Loucy (cell line): ENCODE measurements at regions not wholly inside any gene's neighbourhood (a gene's known extent, or its start where the extent isn't known, plus 50 kb on each side); places are given as distances from the start of the nearest gene placed in this dataset.

ENCODE experiments used
- H2AFZ ChIP-seq: fragments of 200-600 bp; sonication (generic); 2 replicates; pipeline ENCODE4 v1.6.0; 2016; ENCODE audit warnings: antibody characterized with exemption, mild to moderate bottlenecking, low read length, moderate library complexity
- H3F3A ChIP-seq: fragments of 200-600 bp; 2 replicates; pipeline ENCODE4 v1.6.0; 2016; ENCODE audit warnings: antibody characterized with exemption, low read depth, mild to moderate bottlenecking
- H3K27me3 ChIP-seq: fragments of 200-600 bp; sonication (generic); 2 replicates; pipeline ENCODE4 v1.6.1; 2014; ENCODE audit warnings: low read length, mild to moderate bottlenecking; ENCODE audit not compliant: insufficient read depth, poor library complexity, severe bottlenecking
- H3K36me3 ChIP-seq: fragments of 200-600 bp; sonication (generic); 2 replicates; pipeline ENCODE4 v1.6.1; 2016; ENCODE audit warnings: low read length; ENCODE audit not compliant: insufficient read depth
- H3K4me1 ChIP-seq: fragments of 200-600 bp; sonication (generic); 2 replicates; pipeline ENCODE4 v1.5.1; 2014; ENCODE audit warnings: low read length, mild to moderate bottlenecking; ENCODE audit not compliant: insufficient read depth, poor library complexity, severe bottlenecking
- H3K4me2 ChIP-seq: fragments of 200-600 bp; sonication (generic); 2 replicates; pipeline ENCODE4 v1.6.0; 2014; ENCODE audit warnings: antibody characterized with exemption, low read length, low read depth, mild to moderate bottlenecking; ENCODE audit not compliant: poor library complexity, severe bottlenecking
- H3K4me3 ChIP-seq: fragments of 200-600 bp; sonication (generic); 2 replicates; pipeline ENCODE4 v1.5.1; 2014; ENCODE audit warnings: low read length, mild to moderate bottlenecking, mixed read lengths; ENCODE audit not compliant: poor library complexity, severe bottlenecking
- H3K79me2 ChIP-seq: fragments of 200-600 bp; sonication (generic); 2 replicates; pipeline ENCODE4 v1.6.1; 2014; ENCODE audit warnings: low read length; ENCODE audit not compliant: insufficient read depth
- H3K9ac ChIP-seq: fragments of 200-600 bp; sonication (generic); 2 replicates; pipeline ENCODE4 v1.6.0; 2014; ENCODE audit warnings: mild to moderate bottlenecking, low read depth, low read length, moderate library complexity; ENCODE audit not compliant: poor library complexity, severe bottlenecking
- H3K9me2 ChIP-seq: fragments of 200-600 bp; sonication (generic); replicated peaks from 2 replicates; pipeline ENCODE4 v1.6.1; 2016; ENCODE audit warnings: low read depth, low read length, mixed read lengths
- H3K9me3 ChIP-seq: fragments of 200-600 bp; sonication (generic); 2 replicates; pipeline ENCODE4 v1.6.1; 2014; ENCODE audit warnings: mild to moderate bottlenecking, antibody characterized with exemption, low read length, low read depth; ENCODE audit not compliant: insufficient read depth
- H4K20me1 ChIP-seq: fragments of 200-600 bp; sonication (generic); 2 replicates; pipeline ENCODE4 v1.6.0; 2014; ENCODE audit warnings: antibody characterized with exemption, low read length, mild to moderate bottlenecking; ENCODE audit not compliant: insufficient read depth, poor library complexity, severe bottlenecking
- EZH2phosphoT487 ChIP-seq: fragments of 200-600 bp; IDR thresholded peaks from 2 replicates; pipeline ENCODE4 v1.6.1; 2018; ENCODE audit warnings: antibody characterized with exemption, mild to moderate bottlenecking, moderate library complexity, borderline replicate concordance
- TF ChIP-seq, protein P1 (sequence below): fragments of 200-600 bp; sonication (generic); conservative IDR thresholded peaks from 2 replicates; pipeline ENCODE4 v1.5.1; 2014; ENCODE audit warnings: mild to moderate bottlenecking, antibody characterized with exemption, low read length

DNA sequence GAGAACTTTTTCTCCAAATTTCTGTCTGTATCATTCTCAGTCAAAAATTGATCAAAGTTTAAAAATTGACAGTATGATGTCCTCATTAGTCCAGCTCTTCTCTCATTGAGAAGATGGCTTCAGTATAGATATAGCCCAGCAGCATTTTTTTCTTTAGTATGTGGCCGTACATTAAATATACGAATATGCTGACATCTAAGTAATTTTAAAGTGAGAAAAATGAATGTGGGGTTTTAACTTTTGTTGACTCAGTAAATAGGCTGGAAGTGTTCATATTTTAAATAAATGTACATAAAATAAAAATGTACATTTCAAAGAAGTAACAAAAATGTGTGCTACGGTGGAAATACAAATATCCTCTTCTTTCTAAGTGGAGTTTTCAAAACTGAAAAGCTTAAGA lies 123.5 kb upstream of the PKN2 start:
- H4K20me1 ChIP-seq: no peaks in the 10 kb centered on the region
- H3K27me3 ChIP-seq: no peaks in the 10 kb centered on the region
- H3F3A ChIP-seq: no peaks in the 10 kb centered on the region
- no peak overlapping the region for H2AFZ ChIP-seq
- no peaks in the 10 kb centered on the region for H3K79me2 ChIP-seq
- no peak for TF ChIP-seq EZH2phosphoT487
- TF ChIP-seq, protein P1, sequence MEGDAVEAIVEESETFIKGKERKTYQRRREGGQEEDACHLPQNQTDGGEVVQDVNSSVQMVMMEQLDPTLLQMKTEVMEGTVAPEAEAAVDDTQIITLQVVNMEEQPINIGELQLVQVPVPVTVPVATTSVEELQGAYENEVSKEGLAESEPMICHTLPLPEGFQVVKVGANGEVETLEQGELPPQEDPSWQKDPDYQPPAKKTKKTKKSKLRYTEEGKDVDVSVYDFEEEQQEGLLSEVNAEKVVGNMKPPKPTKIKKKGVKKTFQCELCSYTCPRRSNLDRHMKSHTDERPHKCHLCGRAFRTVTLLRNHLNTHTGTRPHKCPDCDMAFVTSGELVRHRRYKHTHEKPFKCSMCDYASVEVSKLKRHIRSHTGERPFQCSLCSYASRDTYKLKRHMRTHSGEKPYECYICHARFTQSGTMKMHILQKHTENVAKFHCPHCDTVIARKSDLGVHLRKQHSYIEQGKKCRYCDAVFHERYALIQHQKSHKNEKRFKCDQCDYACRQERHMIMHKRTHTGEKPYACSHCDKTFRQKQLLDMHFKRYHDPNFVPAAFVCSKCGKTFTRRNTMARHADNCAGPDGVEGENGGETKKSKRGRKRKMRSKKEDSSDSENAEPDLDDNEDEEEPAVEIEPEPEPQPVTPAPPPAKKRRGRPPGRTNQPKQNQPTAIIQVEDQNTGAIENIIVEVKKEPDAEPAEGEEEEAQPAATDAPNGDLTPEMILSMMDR: no peak
- H3K4me3 ChIP-seq: no peak overlapping the region
- no peaks in the 10 kb centered on the region for H3K36me3 ChIP-seq
- no peaks in the 10 kb centered on the region for H3K9me2 ChIP-seq
- H3K4me1 ChIP-seq: no peaks in the 10 kb centered on the region
- H3K9ac ChIP-seq: no peak overlapping the region
- H3K4me2 ChIP-seq: no peak overlapping the region
- no peaks in the 10 kb centered on the region for H3K9me3 ChIP-seq

DNA sequence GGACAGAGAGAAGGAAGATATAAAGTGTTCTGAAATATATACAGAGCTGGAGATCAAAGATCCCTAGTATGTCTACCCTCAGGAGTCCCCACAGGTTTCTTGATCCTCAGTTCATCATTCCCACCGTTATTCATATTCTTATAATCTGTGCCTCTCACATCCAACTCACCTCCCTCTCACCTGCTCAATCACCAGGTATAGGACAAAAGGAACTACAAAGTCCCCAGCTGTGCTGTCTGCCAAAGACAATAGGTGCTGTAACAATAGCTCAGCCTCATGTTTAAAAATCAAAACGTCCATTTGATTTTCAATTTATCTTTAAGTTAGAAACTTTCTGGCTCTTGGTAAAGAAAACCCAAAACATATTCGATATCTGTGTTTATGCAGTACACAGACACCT lies 121.1 kb upstream of the PKN2 start:
- H3K9ac ChIP-seq: no peak overlapping the region
- H4K20me1 ChIP-seq: no peaks in the 10 kb centered on the region
- H3K27me3 ChIP-seq: no peaks in the 10 kb centered on the region
- no peaks in the 10 kb centered on the region for H3K36me3 ChIP-seq
- TF ChIP-seq, protein P1: no peak
- no peak for TF ChIP-seq EZH2phosphoT487
- H3K79me2 ChIP-seq: no peaks in the 10 kb centered on the region
- no peak overlapping the region for H2AFZ ChIP-seq
- no peak overlapping the region for H3K4me3 ChIP-seq
- H3K4me1 ChIP-seq: no peaks in the 10 kb centered on the region
- H3K9me2 ChIP-seq: no peaks in the 10 kb centered on the region
- no peak overlapping the region for H3K4me2 ChIP-seq
- H3K9me3 ChIP-seq: no peaks in the 10 kb centered on the region
- no peaks in the 10 kb centered on the region for H3F3A ChIP-seq

DNA sequence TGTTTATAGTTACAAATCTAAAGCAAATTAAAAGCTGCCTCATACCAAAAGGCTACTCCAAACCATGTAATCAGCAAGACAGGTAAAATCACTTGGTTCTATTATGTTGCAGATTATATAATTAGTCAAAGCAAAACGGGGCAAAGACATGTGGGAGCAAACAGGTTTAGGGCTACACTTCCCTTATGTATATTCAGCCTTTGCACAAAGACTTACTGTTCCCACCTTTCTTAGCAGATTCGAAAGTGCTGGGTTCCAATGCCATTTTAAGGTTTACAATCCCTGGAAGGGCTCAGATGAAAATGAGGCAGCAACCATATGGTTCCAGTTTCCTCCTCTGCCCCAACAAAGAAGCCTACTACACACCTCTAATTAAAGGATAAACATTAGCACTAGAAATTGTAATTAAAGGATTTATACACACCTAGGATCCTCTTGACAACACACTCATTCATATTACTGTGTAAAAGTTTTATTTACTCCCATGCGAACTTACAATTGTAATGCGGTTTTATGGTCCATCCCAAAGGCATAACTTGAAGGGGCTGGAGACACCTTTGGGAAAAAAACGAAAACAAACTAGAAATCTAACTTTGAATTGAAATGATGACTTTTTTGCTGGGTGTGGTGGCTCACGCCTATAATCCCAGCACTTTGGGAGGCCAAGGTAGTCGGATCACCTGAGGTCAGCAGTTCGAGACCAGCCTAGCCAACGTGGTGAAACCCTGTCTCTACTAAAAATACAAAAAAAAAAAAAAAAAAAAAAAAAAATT lies 117.3 kb upstream of the PKN2 start:
- H3K4me3 ChIP-seq: no peak overlapping the region
- no peaks in the 10 kb centered on the region for H3F3A ChIP-seq
- H3K36me3 ChIP-seq: no peaks in the 10 kb centered on the region
- H3K4me1 ChIP-seq: no peaks in the 10 kb centered on the region
- no peaks in the 10 kb centered on the region for H3K9me3 ChIP-seq
- no peak for TF ChIP-seq EZH2phosphoT487
- TF ChIP-seq, protein P1: no peak
- H4K20me1 ChIP-seq: no peaks in the 10 kb centered on the region
- no peaks in the 10 kb centered on the region for H3K9me2 ChIP-seq
- H2AFZ ChIP-seq: no peak overlapping the region
- no peaks in the 10 kb centered on the region for H3K79me2 ChIP-seq
- no peak overlapping the region for H3K4me2 ChIP-seq
- no peak overlapping the region for H3K9ac ChIP-seq
- H3K27me3 ChIP-seq: no peaks in the 10 kb centered on the region
